K562 (cell line): ENCODE measurements at regions not wholly inside any gene's neighbourhood (a gene's known extent, or its start where the extent isn't known, plus 50 kb on each side); places are given as distances from the start of the nearest gene placed in this dataset.

ENCODE experiments used
- ATAC-seq: fragments of 200-7000 bp; cut with Tn5 transposase; 3 replicates; pipeline ENCODE4 v1.9.1; 2020; ENCODE audit warnings: moderate library complexity
- BruUV-seq: library from RNA; stranded (reverse); fragments of 400-500 nt; replicated peaks from 2 replicates; lab custom pipeline; 2021; lab: Mats Ljungman, UMichigan
- CTCF ChIA-PET: fragments of 300-600 bp; formaldehyde crosslinking; extraction: SDS; loops from one replicate; lab custom pipeline; 2021; ENCODE audit warnings: low intra/inter-chr PET ratio; lab: Yijun Ruan, JAX
- POLR2A ChIA-PET: fragments of 300-600, 350-650 bp; sonication (Branson Sonifier 250); formaldehyde crosslinking; extraction: SDS; loops from one replicate; lab custom pipeline; 2021; ENCODE audit warnings: antibody characterized with exemption, inconsistent platforms; lab: Yijun Ruan, JAX
- DNase-seq, 4 experiments: peaks; one replicate each; pipeline versions ENCODE4 v3.0.0 to v3.0.0-alpha.2; 2011 to 2018; ENCODE audit warnings: low spot score in 3 of 4, mixed read lengths in 3 of 4; ENCODE audit errors: extremely low read depth in 1 of 4
- FAIRE-seq: peaks from 2 replicates; lab custom pipeline; 2011; peaks lifted over from hg19 to GRCh38; lab: Jason Lieb, UNC
- H2AFZ ChIP-seq: 2 replicates; pipeline ENCODE4 v1.6.0; 2011; ENCODE audit warnings: low read depth, low read length, control low read depth, inconsistent platforms
- H3K27ac ChIP-seq: fragments of 200-600 bp; 3 replicates; pipeline ENCODE4 v1.8.0; 2011; ENCODE audit warnings: low read depth, mild to moderate bottlenecking, control low read depth, inconsistent platforms, low read length, moderate library complexity, mixed read lengths; ENCODE audit errors: extremely low read depth
- H3K27me3 ChIP-seq, 2 experiments: fragments of 300-600 bp in 1 of 2; 2 replicates in 1 of 2; 3 replicates in 1 of 2; pipeline versions ENCODE4 v1.6.0 to v1.8.0; 2011; ENCODE audit warnings: inconsistent platforms in 2 of 2, low read length in 2 of 2, mild to moderate bottlenecking in 1 of 2, mixed read lengths in 1 of 2, moderate library complexity in 1 of 2; ENCODE audit not compliant: control insufficient read depth in 2 of 2, insufficient read depth in 2 of 2
- H3K36me3 ChIP-seq: fragments of 300-600 bp; 3 replicates; pipeline ENCODE4 v1.8.0; 2011; ENCODE audit warnings: mild to moderate bottlenecking, low read length, inconsistent platforms; ENCODE audit not compliant: control insufficient read depth, insufficient read depth
- H3K4me1 ChIP-seq, 2 experiments: fragments of 200-600 bp in 1 of 2; replicated peaks in 1 of 2; 2 replicates in 1 of 2; 3 replicates in 1 of 2; pipeline versions ENCODE4 v1.5.1 to v1.8.0; 2011; ENCODE audit warnings: inconsistent platforms in 2 of 2, low read length in 2 of 2, mild to moderate bottlenecking in 1 of 2, mixed read lengths in 1 of 2, moderate library complexity in 1 of 2; ENCODE audit not compliant: control insufficient read depth in 2 of 2, insufficient read depth in 2 of 2
- H3K4me2 ChIP-seq: 2 replicates; pipeline ENCODE4 v1.6.1; 2011; ENCODE audit warnings: low read length, control low read depth, inconsistent platforms, mixed read lengths; ENCODE audit not compliant: insufficient read depth
- H3K4me3 ChIP-seq: fragments of 200-600 bp; sonication (generic), shearing (Covaris generic); 2 replicates; pipeline ENCODE4 v1.5.1; 2016; ENCODE audit warnings: control low read depth, inconsistent platforms
- H3K79me2 ChIP-seq: fragments of 200-600 bp; 3 replicates; pipeline ENCODE4 v1.8.0; 2011; ENCODE audit warnings: low read length, inconsistent platforms; ENCODE audit not compliant: control insufficient read depth, insufficient read depth
- H3K9ac ChIP-seq, 2 experiments: 2 replicates each; pipeline versions ENCODE4 v1.6.0 to v1.6.1; 2011; ENCODE audit warnings: low read depth in 2 of 2, low read length in 2 of 2, control low read depth in 1 of 2, inconsistent platforms in 1 of 2, mild to moderate bottlenecking in 1 of 2, mixed read lengths in 1 of 2; ENCODE audit not compliant: insufficient read depth in 1 of 2
- H3K9me1 ChIP-seq: one replicate; pipeline ENCODE4 v1.6.0; 2011; ENCODE audit warnings: inconsistent platforms, mild to moderate bottlenecking, low read length, moderate library complexity; ENCODE audit not compliant: control insufficient read depth, insufficient read depth
- H3K9me3 ChIP-seq: replicated peaks from 2 replicates; pipeline ENCODE4 v1.5.1; 2011; ENCODE audit warnings: low read depth, low read length, inconsistent platforms; ENCODE audit not compliant: control insufficient read depth, insufficient read depth
- H4K20me1 ChIP-seq: replicated peaks from 2 replicates; pipeline ENCODE4 v1.6.1; 2011; ENCODE audit warnings: low read length, inconsistent platforms, mixed read lengths; ENCODE audit not compliant: control insufficient read depth, insufficient read depth
- FOXP1 ChIP-seq: sonication (generic); formaldehyde crosslinking; IDR thresholded peaks from 2 replicates; pipeline ENCODE4 v1.8.0; 2022; ENCODE audit warnings: mild to moderate bottlenecking, missing genetic modification reagents
- FUS ChIP-seq: fragments of 200-400 bp; formaldehyde crosslinking; optimal IDR thresholded peaks from 2 replicates; pipeline ENCODE3; 2017; ENCODE audit warnings: low read depth, low read length
- HDAC8 ChIP-seq: fragments of 450-650 bp; IDR thresholded peaks from 2 replicates; pipeline ENCODE4 v1.6.1; 2016; ENCODE audit warnings: mild to moderate bottlenecking, missing genetic modification characterization, moderate library complexity, missing compliant biosample characterization
- MYBL2 ChIP-seq, 2 experiments: fragments of 450-650 bp in 1 of 2; sonication (generic) in 1 of 2; formaldehyde crosslinking in 1 of 2; IDR thresholded peaks; 2 replicates each; pipeline versions ENCODE4 v1.6.1 to v1.8.1; 2017 to 2022; ENCODE audit warnings: borderline replicate concordance in 1 of 2, inconsistent platforms in 1 of 2, low read depth in 1 of 2, mild to moderate bottlenecking in 1 of 2, missing genetic modification reagents in 1 of 2, moderate library complexity in 1 of 2
- PHF8 ChIP-seq: fragments of 200-600 bp; sonication (generic); IDR thresholded peaks from 2 replicates; pipeline ENCODE4 v1.6.1; 2012; ENCODE audit warnings: mixed run types, mild to moderate bottlenecking, inconsistent platforms, low read length, moderate library complexity, borderline replicate concordance
- PRDM10 ChIP-seq: fragments of 450-650 bp; IDR thresholded peaks from 2 replicates; pipeline ENCODE4 v1.6.1; 2018; ENCODE audit not compliant: partially characterized antibody
- TBP ChIP-seq: optimal IDR thresholded peaks from 2 replicates; pipeline ENCODE3; 2011; ENCODE audit warnings: low read depth, low read length, improper control_type of control experiment
- ZNF384 ChIP-seq: IDR thresholded peaks from 2 replicates; pipeline ENCODE4 v1.6.1; 2012; ENCODE audit warnings: low read depth, low read length, improper control_type of control experiment
- WGBS: fragments of 100-300 bp; shearing (Covaris generic); methylation state at CpG from one replicate; pipeline ENCODE4 v1.1.6; 2016; ENCODE audit warnings: low coverage, mixed read lengths; ENCODE audit not compliant: insufficient coverage; ENCODE audit errors: missing lambda C conversion rate; 5-methylcytosine and 5-hydroxymethylcytosine counted together
- in situ Hi-C: fragments of 300-500 bp; cut with MboI; formaldehyde crosslinking; loops from 4 replicates; pipeline ENCODE4 v1.15.0; 2018; ENCODE audit warnings: inconsistent platforms, mixed read lengths
- intact Hi-C: fragments of 100-400 bp; cut with micrococcal nuclease; formaldehyde crosslinking; loops from 2 replicates; pipeline ENCODE4 v1.14.2; 2022

GRCh38 chr4:158050942-158051341, 121.9 kb downstream of the GASK1B start:
- H3K4me3 ChIP-seq = no peak overlapping the region
- intact Hi-C loops = no loop called here
- no peak overlapping the region for H3K4me2 ChIP-seq
- TF ChIP-seq FOXP1 (CRISPR knock-in tag) (no peak), HDAC8 (tag) (no peak), PRDM10 (no peak), TBP (no peak), FUS (no peak), MYBL2 (IDR thresholded peaks at IDR 0.05; ENCODE audit: low read depth) (no peak), MYBL2 (CRISPR knock-in tag; IDR thresholded peaks at IDR 0.05; ENCODE audit: borderline replicate concordance) (no peak), ZNF384 (no peak), PHF8 (no peak)
- H3K79me2 ChIP-seq = no peaks in the 10 kb centered on the region
- H3K27ac ChIP-seq = no peak overlapping the region
- no peak overlapping the region for H3K9ac ChIP-seq
- H4K20me1 ChIP-seq = no peaks in the 10 kb centered on the region
- DNase-seq = no peak
- no peaks in the 10 kb centered on the region for H3K4me1 ChIP-seq
- H3K9me3 ChIP-seq = no peaks in the 10 kb centered on the region
- ChIA-PET POLR2A (no interaction called here), CTCF (no interaction called here)
- BruUV-seq = no TSS peak
- no peak for ATAC-seq
- no peaks in the 10 kb centered on the region for H3K9me1 ChIP-seq
- H2AFZ ChIP-seq = no peak overlapping the region
- in situ Hi-C loops = no loop called here
- H3K36me3 ChIP-seq = no peaks in the 10 kb centered on the region
- no peaks in the 10 kb centered on the region for H3K27me3 ChIP-seq
- WGBS = 0% methylated on average over 2 of the region's 2 CpGs
- FAIRE-seq = no peak
